ENCODE measurements at regions not wholly inside any gene's neighbourhood (a gene's known extent, or its start where the extent isn't known, plus 50 kb on each side); places are given as distances from the start of the nearest gene placed in this dataset.
A peak's percentile ranks its signal among the peaks of the same experiment; 100 is the strongest.
"Not testable (repeated sequence)": the region's sequence is repeated elsewhere in the genome, so short reads cannot be mapped to it uniquely, and the experiment has no call there.

GRCh38 chr7:19290968-19291367, 145.7 kb upstream of the FERD3L start:
- DNase-seq: no peak

- no peak for DNase-seq
These were observed 144.8 kb upstream of the FERD3L start for GRCh38 chr7:19290066-19290465.

DNA sequence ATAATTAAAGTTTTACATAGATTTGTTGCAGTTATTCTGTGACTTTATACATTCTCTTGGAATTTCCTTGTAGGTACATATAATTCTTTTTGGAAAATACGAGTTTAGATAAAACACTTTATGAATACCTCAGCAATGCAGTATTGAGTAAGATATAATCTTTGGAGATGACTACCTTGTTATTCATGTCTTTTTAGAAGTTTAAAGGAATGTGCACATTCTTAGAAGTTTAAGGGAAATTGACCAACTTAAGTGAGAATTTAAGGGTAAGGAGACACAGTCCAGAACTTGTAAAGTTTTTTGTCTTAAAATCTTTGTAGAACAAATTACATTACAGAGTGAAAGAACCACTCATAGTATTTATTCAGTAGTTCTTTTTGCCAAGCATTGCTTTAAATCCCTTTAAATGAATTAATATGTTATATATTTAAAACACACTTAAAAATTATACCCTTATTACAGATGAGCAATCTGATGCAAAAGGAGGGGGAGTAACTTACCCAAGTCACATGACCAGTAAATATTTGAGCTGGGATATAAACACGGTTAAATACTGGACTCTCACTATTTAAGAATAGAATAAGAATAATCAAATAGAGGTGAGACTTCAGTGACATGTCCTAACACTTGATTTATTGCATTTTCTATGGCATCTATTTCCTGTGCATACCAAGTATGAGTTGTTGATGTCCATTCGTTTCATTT, 139.5 kb upstream of the FERD3L start:
- no peak for DNase-seq

DNA sequence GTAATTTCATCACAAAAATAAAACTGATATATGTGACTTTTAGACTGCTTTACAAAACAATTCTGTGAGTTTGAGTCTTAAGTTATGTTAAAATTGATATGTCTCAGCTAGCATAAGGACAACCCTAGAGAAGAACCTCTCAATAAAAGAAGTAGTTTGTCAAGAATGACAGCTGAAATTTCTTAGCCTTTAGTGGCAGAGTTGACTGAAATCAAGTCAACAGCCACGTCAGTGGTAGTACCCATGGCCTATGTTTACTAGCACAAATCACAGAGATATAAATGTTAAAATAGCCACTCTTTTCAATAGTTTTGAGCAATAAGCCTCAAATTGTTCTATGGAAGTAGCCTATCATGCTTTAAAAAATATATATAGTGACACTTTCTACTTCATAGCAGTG, 138.9 kb upstream of the FERD3L start:
- DNase-seq: no peak

GRCh38 chr7:19275000-19275399, 129.8 kb upstream of the FERD3L start:
- DNase-seq: no peak

DNA sequence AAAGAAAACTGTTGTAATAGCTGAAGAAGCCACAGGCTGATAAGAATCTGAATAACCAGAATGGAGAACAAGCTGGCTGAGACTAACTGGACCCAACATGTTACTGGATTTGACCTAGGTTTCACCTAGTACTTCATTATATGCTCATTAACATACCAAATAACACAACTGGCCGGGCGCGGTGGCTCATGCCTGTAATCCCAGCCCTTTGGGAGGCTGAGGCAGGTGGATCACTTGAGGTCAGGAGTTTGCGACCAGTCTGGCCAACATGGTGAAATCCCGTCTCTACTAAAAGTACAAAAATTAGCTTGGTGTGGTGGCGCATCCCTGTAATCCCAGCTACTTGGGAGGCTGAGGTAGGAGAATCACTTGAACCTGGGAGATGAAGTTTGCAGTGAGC, 127.1 kb upstream of the FERD3L start:
- DNase-seq: not testable (repeated sequence)

DNA sequence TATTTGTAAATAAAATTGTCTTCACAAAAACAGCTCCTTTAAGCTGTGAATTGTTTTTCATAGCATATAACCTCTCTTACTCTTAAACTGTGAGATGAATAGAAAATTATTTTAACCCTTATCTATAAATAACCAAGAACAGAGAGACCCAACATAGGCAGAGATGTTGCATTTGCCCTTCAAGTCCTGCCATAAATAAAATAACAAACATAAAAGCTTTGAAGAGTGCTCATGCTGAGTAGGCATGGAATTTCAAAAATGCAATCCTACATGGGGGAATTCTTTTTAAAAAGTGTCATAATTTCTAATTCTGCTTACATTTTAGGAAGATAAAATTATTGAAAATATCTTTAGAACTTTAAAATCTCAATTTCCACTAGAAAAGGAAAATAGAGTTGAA, 124.1 kb upstream of the FERD3L start:
- DNase-seq: no peak

- no peak for DNase-seq
These were observed 123.5 kb upstream of the FERD3L start for GRCh38 chr7:19268737-19269136.

DNA sequence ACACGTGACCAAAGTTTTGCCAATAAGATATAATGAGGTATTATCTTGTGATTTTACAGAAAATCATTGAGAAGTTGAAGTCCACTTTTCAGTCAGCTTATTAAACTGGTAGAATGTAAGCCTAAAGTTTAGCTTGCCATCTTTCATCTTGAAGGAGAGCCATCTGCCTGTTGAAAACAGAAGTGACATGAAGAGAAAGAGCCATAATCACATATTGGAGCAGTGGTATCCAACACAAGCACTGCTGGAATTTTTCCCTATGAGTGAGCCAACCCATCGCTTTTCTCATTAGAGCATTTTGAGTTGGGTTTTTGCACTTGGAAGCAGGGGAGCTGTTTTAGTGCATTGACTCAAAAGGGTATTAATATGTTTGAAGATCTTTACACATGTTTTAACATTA, 117.6 kb upstream of the FERD3L start:
- no peak for DNase-seq

- no peak for DNase-seq
These were observed 104.1 kb upstream of the FERD3L start for GRCh38 chr7:19249281-19249680.

GRCh38 chr7:19248681-19249080, 103.5 kb upstream of the FERD3L start:
- no peak for DNase-seq

- DNase-seq: no peak
These were observed 102.9 kb upstream of the FERD3L start for GRCh38 chr7:19248115-19248514.

GRCh38 chr7:19247017-19247416, 101.8 kb upstream of the FERD3L start:
- DNase-seq: no peak

DNA sequence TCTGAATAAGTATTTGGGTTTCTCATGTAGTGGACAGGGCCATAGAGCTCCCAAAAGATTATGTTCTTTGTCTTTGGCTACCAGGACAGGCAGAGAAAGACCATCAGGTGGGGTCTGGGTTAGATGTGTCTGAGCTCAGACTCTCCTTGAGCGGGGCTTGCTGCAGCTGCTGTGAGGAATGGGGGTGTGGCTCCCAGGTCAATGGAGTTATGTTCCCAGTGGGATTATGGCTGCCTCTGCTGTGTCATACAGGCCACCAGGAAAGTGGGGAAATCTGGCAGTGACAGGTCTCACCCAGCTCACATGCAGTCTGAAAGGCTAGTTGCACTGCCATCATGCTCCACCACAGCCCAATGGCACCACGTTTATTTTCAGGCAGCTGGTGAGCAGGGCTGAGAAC, 97.0 kb upstream of the FERD3L start:
- DNase-seq: no peak

DNA sequence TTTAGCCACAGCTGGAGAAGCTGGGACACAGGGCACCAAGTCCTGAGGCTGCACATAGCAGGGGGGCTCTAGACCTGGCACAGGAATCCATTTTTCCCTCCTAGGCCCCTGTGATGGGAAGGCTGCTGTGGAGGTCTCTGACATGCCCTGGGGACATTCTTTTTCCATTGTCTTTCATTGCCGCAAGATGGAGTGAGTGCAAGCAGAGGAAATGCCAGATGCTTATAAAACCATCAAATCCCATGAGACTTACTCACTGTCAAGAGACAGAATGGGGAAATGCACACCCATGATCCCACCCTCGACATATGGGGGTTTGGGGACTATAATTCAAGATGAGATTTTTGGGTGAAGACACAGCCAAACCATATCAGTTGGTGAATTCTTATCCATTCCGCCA, 94.7 kb upstream of the FERD3L start:
- DNase-seq: no peak

- DNase-seq: no peak
These were observed 90.5 kb upstream of the FERD3L start for GRCh38 chr7:19235680-19236079.

GRCh38 chr7:19224951-19225350, 79.7 kb upstream of the FERD3L start:
- no peak for DNase-seq

- DNase-seq: no peak
These were observed 70.2 kb upstream of the FERD3L start for GRCh38 chr7:19215412-19215811.

GRCh38 chr7:19213746-19214145, 68.5 kb upstream of the FERD3L start:
- DNase-seq: no peak

- DNase-seq: peak; percentile 59
These were observed 65.7 kb upstream of the FERD3L start for GRCh38 chr7:19210893-19211413.

- DNase-seq: no peak
These were observed 64.0 kb upstream of the FERD3L start for GRCh38 chr7:19209166-19209696.

DNA sequence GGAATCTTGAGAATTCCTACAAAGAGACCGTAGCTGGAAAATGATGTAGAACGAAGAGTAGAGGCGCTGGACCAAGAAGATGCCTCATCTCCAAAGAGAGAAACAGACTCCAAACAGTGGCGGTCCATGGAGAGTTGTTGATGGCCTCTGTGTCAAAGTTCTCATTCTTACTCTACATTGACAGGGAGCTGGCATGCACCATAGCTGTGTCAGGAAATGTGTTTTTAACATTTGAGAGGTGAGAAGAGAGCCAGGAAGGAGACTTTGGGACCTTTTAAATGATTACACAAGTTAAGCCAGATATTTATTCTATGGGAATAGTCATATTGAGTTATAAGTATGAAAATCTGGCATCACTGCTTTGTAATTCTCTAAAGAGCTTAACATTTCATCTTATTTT, 61.5 kb upstream of the FERD3L start:
- DNase-seq: no peak

GRCh38 chr7:19203686-19204085, 58.5 kb upstream of the FERD3L start:
- no peak for DNase-seq

- no peak for DNase-seq
These were observed 57.4 kb upstream of the FERD3L start for GRCh38 chr7:19202599-19202998.

Measured in NCI-H146 (cell line).